NCI-H1048 (cell line): ENCODE measurements at regions not wholly inside any gene's neighbourhood (a gene's known extent, or its start where the extent isn't known, plus 50 kb on each side); places are given as distances from the start of the nearest gene placed in this dataset.

Source experiments
- DNase-seq: peaks from one replicate; lab custom pipeline; 2025; lab: John Stamatoyannopoulos, UW

GRCh38 chr13:44022196-44022595 is 142.5 kb downstream of the LACC1 start:
- no peak for DNase-seq

GRCh38 chr13:44024167-44024845 is 144.6 kb downstream of the LACC1 start:
- no peak for DNase-seq

DNA sequence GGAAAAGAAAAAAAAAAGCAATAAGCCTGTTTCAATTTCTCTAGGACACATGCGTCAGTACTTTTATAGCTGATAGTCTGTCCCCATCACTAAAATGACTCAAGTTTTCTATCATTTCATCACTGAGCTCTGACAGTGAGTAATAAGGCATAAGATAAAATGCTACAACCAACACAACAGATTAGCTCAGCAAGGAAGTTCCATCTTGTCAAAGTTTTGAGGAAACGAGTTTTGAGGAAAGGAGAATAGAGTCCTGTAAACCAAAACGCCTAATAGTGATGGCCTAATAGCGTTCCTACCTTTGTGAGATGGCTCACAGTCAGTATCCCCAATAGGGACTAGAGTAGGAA is 145.1 kb downstream of the LACC1 start:
- no peak for DNase-seq

DNA sequence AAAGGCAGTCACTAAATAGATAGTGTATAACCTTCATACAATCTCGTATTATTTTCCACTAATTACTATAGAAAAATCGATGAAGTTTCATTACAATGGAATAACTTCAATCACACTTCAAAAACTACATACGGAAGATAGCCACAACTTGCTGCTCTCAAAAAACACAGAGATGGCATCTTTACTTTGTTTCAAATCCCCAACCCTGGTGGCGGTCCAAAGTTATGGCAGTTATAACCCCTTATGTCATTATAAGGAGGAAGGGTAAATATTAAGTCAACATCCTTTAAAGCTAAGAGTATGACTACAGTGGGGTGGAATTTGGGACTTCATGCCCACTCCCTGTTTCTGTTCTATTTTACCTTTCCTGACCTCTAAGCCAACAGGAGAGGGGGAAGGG is 146.5 kb downstream of the LACC1 start:
- no peak for DNase-seq

GRCh38 chr13:44028734-44029133 is 149.0 kb downstream of the LACC1 start:
- DNase-seq: no peak

DNA sequence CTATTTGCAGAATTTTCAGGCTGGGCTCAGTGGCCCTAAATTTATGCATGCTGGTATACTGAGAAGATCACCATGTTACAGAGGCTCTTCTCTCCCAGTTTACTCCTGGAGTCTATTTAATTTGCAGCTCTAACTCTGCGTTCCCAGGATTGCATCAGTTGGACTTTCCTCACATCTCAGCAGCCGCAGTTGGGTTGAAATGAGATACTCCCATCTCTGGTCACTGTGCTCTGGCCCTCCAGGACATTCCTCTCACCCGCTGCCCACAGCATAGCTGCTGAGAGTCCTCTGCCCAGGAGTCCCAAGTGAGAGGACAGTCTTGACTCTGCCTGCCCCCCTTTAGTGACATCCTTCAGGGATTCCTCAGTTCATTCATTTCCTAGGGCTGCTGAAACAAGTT is 150.9 kb downstream of the LACC1 start:
- no peak for DNase-seq

DNA sequence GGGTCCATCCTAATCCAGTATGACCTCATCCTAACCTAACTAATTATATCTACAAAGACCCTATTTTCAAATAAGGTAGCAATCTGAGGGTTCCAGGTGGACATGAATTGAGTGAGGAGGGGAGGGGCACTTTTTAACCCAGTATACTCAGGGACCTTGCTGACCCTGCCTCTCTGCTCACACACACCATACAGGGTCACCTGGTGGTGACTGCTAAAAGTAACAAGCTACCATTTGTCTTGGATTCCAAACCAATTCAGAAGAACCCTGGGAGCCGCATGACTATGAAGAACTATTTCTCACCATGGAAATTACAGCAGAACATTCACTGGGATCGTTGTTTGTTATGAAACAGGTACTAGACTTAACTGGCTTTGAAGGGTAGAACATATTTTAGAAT is 151.9 kb downstream of the LACC1 start:
- DNase-seq: no peak

GRCh38 chr13:44032802-44033201 is 153.1 kb downstream of the LACC1 start:
- no peak for DNase-seq

DNA sequence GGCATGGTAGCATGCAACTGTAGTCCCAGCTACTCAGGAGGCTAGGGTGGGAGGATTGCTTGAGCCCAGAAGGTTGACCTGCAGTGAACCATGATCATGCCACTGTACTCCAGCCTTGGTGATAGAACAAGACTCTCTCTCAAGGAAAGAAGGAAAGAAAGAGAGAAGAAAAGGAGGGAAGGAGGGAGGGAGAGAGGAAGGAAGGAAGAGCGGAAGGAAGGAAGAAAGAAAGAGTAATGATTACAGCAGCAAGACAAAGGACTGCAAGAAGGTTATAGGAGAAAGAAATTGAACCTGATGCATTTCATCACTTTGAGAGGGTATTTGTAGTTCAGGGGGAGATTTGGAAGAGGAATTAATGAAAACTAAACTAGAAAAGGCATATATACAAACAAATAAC is 155.7 kb downstream of the LACC1 start:
- no peak for DNase-seq

GRCh38 chr13:44040070-44040817 is 160.5 kb downstream of the LACC1 start:
- no peak for DNase-seq

DNA sequence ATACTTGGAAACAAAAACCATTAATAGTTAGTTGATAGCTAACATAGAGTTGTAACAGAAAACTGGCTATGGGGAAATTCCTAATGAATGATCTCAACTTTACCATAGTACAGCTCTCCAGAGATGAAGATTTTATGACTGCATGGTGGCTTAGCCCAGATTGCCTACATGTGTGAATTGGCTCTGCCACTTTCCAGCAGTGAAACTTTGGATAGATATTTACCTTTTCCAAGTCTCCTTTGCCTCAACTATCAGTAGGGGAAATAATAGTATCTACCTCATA is 161.1 kb downstream of the LACC1 start:
- no peak for DNase-seq

- no peak for DNase-seq
Measured at GRCh38 chr13:44044547-44045179, 165.0 kb downstream of the LACC1 start.

DNA sequence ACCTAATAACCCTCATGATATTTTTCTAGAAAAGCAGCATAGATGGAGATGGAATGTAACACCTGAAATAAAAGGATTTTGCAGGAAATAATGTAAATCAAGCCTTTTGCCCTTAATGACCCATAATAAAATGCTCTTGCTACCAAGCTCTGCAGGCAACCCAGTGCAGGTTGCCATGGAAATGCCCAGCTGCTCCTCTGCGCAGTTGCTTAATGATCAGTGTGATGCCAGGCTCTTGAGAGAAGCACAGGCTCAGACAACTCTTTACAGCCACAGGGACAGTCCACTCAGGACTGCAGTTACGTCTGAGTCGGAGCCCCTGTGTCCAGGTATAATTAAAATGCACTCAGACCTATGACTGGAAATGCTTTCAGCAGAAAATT is 165.5 kb downstream of the LACC1 start:
- DNase-seq: no peak

DNA sequence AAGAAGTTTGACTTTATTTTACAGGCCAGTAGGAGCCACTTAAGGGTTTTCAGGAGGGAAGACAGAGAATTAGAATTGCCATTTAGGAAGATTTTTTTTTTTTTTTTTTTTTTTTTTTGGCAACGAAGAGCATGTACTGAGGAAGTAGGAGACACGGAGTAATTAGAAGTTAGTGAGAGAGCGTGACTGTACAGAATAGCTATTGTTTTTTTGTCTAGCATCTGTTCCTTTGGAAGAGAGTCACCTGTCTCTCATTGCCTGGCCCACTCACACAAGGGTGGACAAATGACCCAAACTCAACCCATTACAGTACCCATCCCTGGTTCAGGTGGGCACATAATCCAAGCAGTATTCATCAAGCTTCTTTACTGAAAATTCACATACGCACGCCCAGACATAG is 166.7 kb downstream of the LACC1 start:
- no peak for DNase-seq

GRCh38 chr13:44048326-44048725 is 168.6 kb downstream of the LACC1 start:
- DNase-seq: no peak

- no peak for DNase-seq
Measured at GRCh38 chr13:44049081-44049945, 169.6 kb downstream of the LACC1 start.

DNA sequence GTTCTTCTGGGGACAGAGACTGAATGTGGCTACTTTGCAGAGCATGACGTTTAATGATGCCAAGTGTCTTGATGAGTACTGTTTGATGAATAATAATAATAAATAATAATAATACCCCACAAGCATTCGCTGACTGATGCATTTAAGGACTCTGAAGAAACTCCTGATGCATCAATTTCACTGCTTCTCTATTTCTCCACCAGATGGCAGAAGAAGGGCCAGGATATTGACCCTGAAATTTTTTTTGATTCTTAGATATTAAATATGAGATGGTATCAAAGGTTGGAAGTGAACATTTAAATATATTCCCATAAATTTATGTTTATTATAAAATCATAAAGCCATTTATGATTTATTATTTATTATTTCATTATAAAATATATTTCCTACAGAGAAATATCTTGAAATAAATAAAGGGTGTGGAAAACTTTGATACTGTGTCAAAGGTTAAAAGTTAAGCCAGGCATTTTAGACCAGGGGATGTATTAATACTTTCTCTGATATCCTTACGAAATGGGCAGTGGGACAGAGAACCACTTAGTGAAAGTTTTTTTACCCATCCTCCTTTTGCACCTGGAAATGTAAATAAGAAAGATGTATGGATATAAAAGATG is 170.9 kb downstream of the LACC1 start:
- DNase-seq: no peak

DNA sequence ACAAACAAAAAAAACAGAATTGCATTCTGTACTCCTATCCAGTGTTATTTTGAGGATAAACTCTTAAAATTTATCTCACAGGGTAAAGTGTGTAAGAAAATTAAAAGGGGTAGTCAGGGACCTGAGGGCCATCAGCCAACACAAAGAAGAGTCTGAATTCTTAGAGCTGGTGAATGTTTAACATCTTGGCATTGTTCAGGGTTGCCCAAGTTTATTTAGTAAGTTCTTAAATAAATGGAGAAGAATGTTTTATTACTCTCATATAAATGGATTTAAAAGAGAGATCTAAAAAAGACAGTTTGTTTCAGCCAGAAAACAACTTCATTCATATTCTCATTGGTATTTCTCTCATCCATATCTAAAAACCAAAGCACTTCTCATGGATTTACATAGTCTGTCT is 171.7 kb downstream of the LACC1 start:
- DNase-seq: no peak

- DNase-seq: no peak
Measured at GRCh38 chr13:44051918-44052675, 172.4 kb downstream of the LACC1 start.

DNA sequence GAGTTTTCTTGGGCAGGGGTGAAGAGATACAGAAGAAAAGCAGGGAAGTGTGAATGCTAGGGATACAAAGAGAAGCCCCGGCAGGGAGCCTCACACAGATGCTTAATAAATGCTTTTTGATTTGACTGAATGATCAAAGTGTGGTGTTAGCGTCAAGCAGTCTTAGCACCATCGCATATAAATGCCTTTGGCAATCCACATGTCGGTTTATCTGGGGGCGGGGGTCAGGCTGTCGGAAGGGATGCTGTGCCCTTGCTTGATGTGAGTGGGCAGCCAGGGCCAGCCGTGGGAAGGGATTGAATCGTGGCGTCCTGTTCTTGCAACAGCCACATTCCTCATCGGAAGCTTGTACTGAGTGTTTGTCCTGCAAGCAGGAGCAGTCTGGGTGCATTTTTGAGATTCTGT is 173.1 kb downstream of the LACC1 start:
- DNase-seq: no peak

GRCh38 chr13:44053208-44053607 is 173.5 kb downstream of the LACC1 start:
- no peak for DNase-seq

GRCh38 chr13:44054525-44054924 is 174.8 kb downstream of the LACC1 start:
- DNase-seq: no peak
